ENCODE measurements at regions not wholly inside any gene's neighbourhood (a gene's known extent, or its start where the extent isn't known, plus 50 kb on each side); places are given as distances from the start of the nearest gene placed in this dataset.

GRCh38 chr1:192238421-192238820, 78.4 kb upstream of the RGS21 start:
- DNase-seq (ENCODE audit: low spot score), result no peak

- DNase-seq (ENCODE audit: low spot score), result no peak
Measured at GRCh38 chr1:192243721-192244120, 73.1 kb upstream of the RGS21 start.

GRCh38 chr1:192251735-192252134, 65.1 kb upstream of the RGS21 start:
- DNase-seq (ENCODE audit: low spot score), result no peak

GRCh38 chr1:192252776-192253175, 64.0 kb upstream of the RGS21 start:
- DNase-seq (ENCODE audit: low spot score), result no peak

- no peak for DNase-seq (ENCODE audit: low spot score)
Measured at GRCh38 chr1:192256674-192257334, 60.0 kb upstream of the RGS21 start.

GRCh38 chr1:192260076-192260475, 56.7 kb upstream of the RGS21 start:
- DNase-seq (ENCODE audit: low spot score), result no peak

GRCh38 chr1:192261476-192261875, 55.3 kb upstream of the RGS21 start:
- no peak for DNase-seq (ENCODE audit: low spot score)

GRCh38 chr1:192263436-192263835, 53.4 kb upstream of the RGS21 start:
- DNase-seq (ENCODE audit: low spot score), result peak; percentile 86

GRCh38 chr1:192265516-192266173, 51.1 kb upstream of the RGS21 start:
- no peak for DNase-seq (ENCODE audit: low spot score)

GRCh38 chr1:192266645-192267044, 50.1 kb upstream of the RGS21 start:
- no peak for DNase-seq (ENCODE audit: low spot score)

All from COLO829 (cell line).